GM18517 (cell line): ENCODE measurements at regions not wholly inside any gene's neighbourhood (a gene's known extent, or its start where the extent isn't known, plus 50 kb on each side); places are given as distances from the start of the nearest gene placed in this dataset.

Experiments
- ATAC-seq: cut with Tn5 transposase; IDR thresholded peaks from one replicate; pipeline ENCODE4 v1.9.1; 2021; ENCODE audit warnings: mild to moderate bottlenecking, moderate library complexity; ENCODE audit not compliant: unreplicated experiment

DNA sequence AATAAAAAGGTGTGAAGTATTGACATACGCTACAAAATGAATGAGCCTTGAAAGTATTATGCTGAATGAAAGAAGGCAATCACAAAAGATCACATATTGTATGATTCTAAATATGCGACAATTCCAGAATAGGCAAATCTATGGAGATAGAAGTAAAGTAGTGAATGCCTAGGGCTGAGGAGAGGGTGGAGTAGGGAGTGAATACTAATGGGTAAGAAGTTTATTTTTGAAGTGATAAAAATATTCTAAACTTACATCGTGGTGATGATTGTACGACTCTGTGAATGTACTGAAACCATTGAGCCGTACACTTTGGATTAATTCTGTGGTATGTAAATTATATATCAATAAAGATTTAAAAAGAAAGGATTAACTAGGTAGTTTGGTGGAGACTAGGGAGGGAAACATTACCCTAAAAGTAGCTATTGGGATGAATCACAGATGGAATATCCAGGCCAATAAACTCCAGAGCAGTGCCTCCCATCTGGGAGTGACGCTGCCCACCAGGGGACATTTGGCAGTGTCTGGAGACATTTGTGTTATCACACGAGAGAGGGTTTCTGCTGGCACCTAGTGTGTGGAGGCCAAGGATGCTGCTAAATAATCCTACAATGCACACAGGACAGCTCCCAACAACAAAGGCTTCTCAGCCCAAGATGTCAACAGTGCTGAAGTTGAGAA lies 214.2 kb upstream of the PCSK2 start:
- no peak for ATAC-seq

DNA sequence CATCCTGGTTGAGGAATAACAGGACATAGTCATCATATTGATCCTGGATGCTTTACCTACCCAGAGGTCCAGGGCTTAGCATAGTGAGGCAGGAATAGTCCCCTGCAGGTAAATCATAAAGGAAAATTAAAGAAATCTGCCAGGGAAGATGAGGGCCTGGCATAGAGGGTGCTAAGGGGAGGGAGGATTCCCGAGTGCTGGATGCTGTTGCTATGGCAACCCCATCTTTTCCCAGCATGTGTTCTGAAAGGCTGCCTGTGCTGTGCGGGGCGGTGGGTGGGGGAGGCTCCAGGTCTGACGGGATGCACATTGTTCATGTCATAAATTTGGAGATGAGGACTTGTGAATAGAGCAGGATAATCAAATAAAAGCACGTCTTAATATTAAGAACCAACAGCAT lies 212.6 kb upstream of the PCSK2 start:
- no peak for ATAC-seq

GRCh38 chr20:17014756-17015366 lies 212.0 kb upstream of the PCSK2 start:
- ATAC-seq, result no peak

DNA sequence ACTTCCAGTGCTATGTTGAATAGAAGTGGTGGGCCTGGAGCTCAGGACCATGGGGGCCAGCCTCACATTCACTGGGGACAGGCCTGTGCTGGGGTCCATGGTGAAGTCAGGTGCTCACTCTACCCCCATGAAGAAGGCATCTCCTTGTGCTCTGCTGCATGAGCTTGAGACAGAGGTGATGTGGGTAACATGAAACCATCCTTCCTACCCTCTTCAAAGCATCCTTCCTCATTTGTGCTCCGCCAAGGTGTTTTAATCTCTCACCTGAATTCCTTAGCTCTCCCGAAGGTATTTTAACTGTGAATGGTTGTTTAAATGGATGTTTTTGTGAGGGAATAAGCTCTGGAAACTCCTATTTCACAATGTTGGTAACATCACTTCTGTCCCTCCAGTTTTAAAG lies 209.6 kb upstream of the PCSK2 start:
- no peak for ATAC-seq

- no peak for ATAC-seq
These were observed 205.4 kb upstream of the PCSK2 start for GRCh38 chr20:17021481-17021880.

- ATAC-seq, result no peak
These were observed 203.8 kb upstream of the PCSK2 start for GRCh38 chr20:17023036-17023435.

DNA sequence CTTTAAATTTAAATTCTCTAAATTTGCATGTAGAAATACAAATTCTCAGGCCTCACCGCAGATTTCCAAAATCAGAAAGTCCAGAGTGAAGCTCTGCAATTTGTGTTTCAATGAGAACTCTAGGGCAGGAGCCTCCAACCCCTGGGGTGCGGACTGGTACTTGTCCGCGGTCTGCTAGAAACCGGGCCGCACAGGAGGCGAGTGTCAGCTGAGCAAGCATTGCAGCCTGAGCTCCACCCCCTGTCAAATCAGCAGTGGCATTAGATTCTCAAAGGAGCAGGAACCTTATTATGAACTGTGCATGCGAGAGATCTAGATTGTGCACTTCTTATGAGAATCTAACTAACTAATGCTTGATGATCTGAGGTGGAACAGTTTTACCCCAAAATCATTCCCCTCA lies 203.0 kb upstream of the PCSK2 start:
- no peak for ATAC-seq

DNA sequence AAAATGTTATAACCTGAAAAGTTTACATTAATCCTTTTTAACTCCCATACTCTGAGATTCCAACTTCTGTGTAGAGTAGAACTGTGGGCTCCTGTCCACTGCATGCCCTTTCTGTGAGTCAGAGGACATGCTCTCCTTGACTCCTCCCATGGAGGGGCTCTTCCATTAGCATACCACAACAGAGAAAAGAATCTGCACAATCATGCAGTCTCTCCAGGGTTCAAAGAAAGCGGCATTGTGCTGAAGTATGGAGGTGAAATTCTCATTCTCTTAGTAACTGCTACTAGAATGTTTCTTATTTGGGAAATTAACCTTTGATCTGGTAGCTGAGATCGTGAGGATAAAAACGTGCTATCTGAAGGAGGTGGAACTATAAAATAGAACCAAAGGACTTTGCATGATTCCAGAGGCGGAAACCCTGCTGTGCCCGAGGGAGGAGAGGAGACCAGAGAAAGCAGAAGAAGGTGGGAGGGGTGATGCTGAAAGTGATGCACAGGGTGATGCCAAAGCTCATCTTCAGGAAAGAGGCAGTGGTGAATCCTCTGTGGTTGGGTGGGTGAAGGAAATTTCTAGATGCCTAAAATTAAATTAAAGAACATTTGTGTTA lies 202.2 kb upstream of the PCSK2 start:
- ATAC-seq, result no peak

GRCh38 chr20:17026346-17026745 lies 200.5 kb upstream of the PCSK2 start:
- no peak for ATAC-seq

GRCh38 chr20:17029698-17030097 lies 197.1 kb upstream of the PCSK2 start:
- no peak for ATAC-seq

DNA sequence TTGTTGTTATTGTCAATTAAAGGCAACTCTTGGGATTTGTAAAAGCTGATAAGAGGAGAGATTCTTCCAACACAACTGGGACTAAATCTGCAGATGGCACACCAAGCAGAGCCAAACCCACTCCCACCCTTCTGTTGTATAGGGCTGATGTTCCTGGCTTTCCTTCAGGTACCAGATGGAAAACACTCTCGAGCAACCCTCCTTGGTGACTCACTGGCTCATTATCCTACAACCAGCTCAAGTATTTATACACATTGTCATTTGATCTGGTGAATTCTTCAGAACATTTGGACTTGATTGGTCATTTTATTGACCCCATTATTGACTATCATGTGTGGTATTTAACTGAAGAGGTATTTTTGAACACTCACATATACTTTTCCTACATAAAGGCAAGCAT lies 190.3 kb upstream of the PCSK2 start:
- ATAC-seq, result no peak

- no peak for ATAC-seq
These were observed 184.7 kb upstream of the PCSK2 start for GRCh38 chr20:17042122-17042521.

GRCh38 chr20:17043323-17043722 lies 183.5 kb upstream of the PCSK2 start:
- no peak for ATAC-seq

GRCh38 chr20:17044891-17045290 lies 181.9 kb upstream of the PCSK2 start:
- no peak for ATAC-seq

DNA sequence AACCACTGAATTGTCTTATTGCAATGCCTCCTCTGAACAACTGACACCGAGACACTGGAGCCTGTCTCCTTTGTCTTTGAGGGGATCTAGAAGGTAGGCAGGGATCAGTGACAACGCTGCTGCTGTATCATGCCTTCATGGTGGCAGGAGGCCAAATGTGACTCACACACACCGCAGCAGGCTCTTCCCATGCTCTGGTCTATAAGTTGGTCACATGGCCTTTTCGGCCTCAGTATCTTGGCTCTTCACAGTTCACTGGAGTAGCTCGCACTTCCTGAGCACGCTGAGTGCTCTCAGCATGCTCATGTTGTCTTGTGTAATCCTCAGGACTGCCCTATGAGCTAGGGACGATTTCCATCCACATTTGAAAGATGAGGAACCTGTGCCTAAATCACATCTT lies 167.4 kb upstream of the PCSK2 start:
- ATAC-seq, result no peak

GRCh38 chr20:17061715-17062114 lies 165.1 kb upstream of the PCSK2 start:
- ATAC-seq, result no peak

DNA sequence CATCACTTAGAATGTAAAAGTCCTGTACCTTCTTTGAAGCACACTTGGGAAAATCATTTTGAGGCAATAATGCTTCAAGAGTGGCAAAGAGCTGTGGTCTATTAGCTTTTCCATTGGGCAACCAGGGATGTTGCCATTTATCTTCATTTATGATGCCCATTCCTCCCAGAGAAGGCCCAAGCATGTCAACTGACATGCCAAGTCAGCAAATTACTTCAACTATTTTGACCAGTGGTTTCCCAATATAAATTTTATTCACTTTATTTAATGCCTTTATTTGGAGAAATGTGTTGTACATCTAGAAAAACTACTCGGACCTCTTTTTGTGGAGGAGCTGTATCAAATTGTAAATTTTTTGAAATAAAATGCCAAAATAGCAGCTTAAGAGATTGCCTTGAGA lies 164.1 kb upstream of the PCSK2 start:
- no peak for ATAC-seq

DNA sequence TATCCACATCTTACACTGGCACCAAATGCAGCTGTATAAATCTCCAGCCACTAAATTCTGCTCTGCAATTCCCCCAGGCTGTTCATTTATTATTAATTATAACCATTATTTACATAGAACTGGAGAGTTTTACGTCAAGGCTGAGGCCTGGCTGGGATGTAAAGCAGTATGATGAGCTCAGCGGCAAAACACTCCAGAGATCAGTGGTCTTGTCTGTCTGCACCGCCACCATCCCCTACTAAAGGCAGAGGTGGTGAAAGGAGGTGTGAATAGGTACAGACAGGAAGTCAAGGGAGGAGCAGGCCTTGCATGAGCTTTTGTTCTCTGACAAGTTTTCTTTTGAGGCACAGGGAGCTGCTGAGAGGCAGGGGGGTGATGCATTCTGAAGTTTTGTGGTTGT lies 159.9 kb upstream of the PCSK2 start:
- no peak for ATAC-seq

GRCh38 chr20:17068084-17068711 lies 158.6 kb upstream of the PCSK2 start:
- ATAC-seq, result no peak

- no peak for ATAC-seq
These were observed 149.8 kb upstream of the PCSK2 start for GRCh38 chr20:17077030-17077429.

DNA sequence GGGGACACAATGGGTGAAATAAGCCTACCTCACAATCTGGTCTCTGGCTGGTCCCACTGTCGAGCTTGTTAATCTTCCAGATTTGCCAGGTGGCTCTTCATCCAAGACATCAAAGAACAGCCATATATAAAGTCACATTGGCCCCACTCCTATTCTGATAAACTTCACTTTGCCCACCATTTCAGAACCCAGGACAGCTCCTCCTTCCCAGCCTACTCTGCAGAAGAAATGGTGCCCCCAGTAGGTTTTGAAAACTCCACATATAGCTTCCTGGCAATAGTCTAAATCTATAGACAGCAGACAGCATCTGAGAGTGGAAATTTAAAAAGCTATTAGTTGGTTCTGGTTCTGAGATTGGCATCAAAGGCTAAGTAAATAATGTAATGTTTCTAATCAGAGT lies 143.1 kb upstream of the PCSK2 start:
- ATAC-seq, result no peak

- no peak for ATAC-seq
These were observed 141.9 kb upstream of the PCSK2 start for GRCh38 chr20:17084909-17085308.
